Neural crest cell (in vitro differentiated cells): ENCODE measurements at regions not wholly inside any gene's neighbourhood (a gene's known extent, or its start where the extent isn't known, plus 50 kb on each side); places are given as distances from the start of the nearest gene placed in this dataset.
A peak's percentile ranks its signal among the peaks of the same experiment; 100 is the strongest.

Experiments used
- DNase-seq: peaks from one replicate; pipeline ENCODE4 v3.0.0; 2021; ENCODE audit warnings: low read depth, mixed read lengths, low spot score
- H3K27ac Mint-ChIP-seq: one replicate; pipeline ENCODE4 v1.8.0; 2021; ENCODE audit warnings: mild to moderate bottlenecking, mixed read lengths; ENCODE audit not compliant: unreplicated experiment
- H3K27me3 Mint-ChIP-seq: 2 replicates; pipeline ENCODE4 v1.8.0; 2021; ENCODE audit warnings: low read depth, mild to moderate bottlenecking, mixed read lengths
- H3K36me3 Mint-ChIP-seq: 2 replicates; pipeline ENCODE4 v1.8.0; 2021; ENCODE audit warnings: low read depth, mild to moderate bottlenecking, mixed read lengths
- H3K4me1 Mint-ChIP-seq: 2 replicates; pipeline ENCODE4 v1.8.0; 2021; ENCODE audit warnings: mixed read lengths
- H3K4me3 Mint-ChIP-seq: one replicate; pipeline ENCODE4 v1.8.0; 2021; ENCODE audit warnings: mild to moderate bottlenecking, mixed read lengths
- H3K9me3 Mint-ChIP-seq: 2 replicates; pipeline ENCODE4 v1.8.0; 2021; ENCODE audit warnings: mixed read lengths
- TF ChIP-seq, protein P1 (sequence below): fragments of 200-600 bp; sonication (generic); conservative IDR thresholded peaks from 2 replicates; pipeline ENCODE4 v1.5.0; 2021; ENCODE audit warnings: antibody characterized with exemption, mild to moderate bottlenecking

- Mint-ChIP-seq H3K9me3 (peaks cover 9% of the 10 kb centered on the region), H3K36me3 (no peaks in the 10 kb centered on the region), H3K4me1 (no peaks in the 10 kb centered on the region), H3K27me3 (no peaks in the 10 kb centered on the region), H3K4me3 (no peak overlapping the region), H3K27ac (peak overlapping the region; percentile 22)
- DNase-seq: no peak
- TF ChIP-seq, protein P1, sequence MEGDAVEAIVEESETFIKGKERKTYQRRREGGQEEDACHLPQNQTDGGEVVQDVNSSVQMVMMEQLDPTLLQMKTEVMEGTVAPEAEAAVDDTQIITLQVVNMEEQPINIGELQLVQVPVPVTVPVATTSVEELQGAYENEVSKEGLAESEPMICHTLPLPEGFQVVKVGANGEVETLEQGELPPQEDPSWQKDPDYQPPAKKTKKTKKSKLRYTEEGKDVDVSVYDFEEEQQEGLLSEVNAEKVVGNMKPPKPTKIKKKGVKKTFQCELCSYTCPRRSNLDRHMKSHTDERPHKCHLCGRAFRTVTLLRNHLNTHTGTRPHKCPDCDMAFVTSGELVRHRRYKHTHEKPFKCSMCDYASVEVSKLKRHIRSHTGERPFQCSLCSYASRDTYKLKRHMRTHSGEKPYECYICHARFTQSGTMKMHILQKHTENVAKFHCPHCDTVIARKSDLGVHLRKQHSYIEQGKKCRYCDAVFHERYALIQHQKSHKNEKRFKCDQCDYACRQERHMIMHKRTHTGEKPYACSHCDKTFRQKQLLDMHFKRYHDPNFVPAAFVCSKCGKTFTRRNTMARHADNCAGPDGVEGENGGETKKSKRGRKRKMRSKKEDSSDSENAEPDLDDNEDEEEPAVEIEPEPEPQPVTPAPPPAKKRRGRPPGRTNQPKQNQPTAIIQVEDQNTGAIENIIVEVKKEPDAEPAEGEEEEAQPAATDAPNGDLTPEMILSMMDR: no peak
These were observed 173.6 kb upstream of the LNX1 start for GRCh38 chr4:53764761-53765490.

DNA sequence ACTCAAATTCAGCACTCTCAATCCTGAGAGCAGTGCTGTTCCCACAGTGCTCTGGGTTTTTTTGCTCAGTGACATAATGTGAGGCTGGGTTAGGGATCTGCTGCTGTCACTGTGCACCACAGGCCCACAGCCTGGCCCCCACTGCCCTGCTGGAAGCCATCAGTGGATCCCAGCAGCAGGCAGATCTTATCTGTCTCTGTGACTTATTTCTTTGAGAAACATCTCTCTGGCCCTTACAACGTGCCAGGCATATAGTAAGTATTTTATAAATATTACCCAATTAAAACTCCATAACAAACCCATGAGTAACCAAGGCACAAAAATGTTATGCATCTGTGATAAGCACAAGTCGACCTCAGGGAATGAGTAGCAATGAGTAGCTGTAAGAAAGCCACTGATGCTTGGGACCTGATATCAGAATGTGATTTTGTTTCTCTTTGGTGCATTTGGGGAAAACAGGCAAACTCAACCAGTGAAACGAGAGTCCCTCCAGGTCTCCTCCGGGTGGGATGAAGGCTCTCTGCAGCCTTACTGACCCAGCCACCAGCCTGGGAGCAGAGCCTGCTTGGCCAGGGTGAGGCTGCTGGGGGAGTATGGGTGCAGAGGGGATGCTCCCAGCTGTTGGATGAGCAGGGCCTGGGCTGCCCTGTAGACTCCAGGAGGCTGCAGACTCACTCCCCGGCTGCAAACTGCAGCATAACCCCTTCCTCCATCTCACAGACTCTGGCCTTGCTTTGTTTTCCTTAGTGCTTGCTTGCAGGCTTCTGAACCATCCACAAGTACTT is 172.7 kb upstream of the LNX1 start:
- Mint-ChIP-seq H3K27ac (peak overlapping the region; percentile 22), H3K4me3 (no peak overlapping the region), H3K4me1 (no peaks in the 10 kb centered on the region), H3K9me3 (peaks cover 10% of the 10 kb centered on the region), H3K27me3 (no peaks in the 10 kb centered on the region), H3K36me3 (no peaks in the 10 kb centered on the region)
- DNase-seq: no peak
- TF ChIP-seq, protein P1: no peak

- H3K36me3 Mint-ChIP-seq: no peaks in the 10 kb centered on the region
- no peak overlapping the region for H3K4me3 Mint-ChIP-seq
- no peaks in the 10 kb centered on the region for H3K27me3 Mint-ChIP-seq
- DNase-seq: no peak
- TF ChIP-seq, protein P1: no peak
- no peak overlapping the region for H3K27ac Mint-ChIP-seq
- no peaks in the 10 kb centered on the region for H3K4me1 Mint-ChIP-seq
- H3K9me3 Mint-ChIP-seq: peaks cover 8% of the 10 kb centered on the region
These were observed 164.4 kb upstream of the LNX1 start for GRCh38 chr4:53755656-53756055.

GRCh38 chr4:53752124-53752523 is 160.8 kb upstream of the LNX1 start:
- no peak for DNase-seq
- H3K9me3 Mint-ChIP-seq: peaks cover 5% of the 10 kb centered on the region
- H3K4me3 Mint-ChIP-seq: no peak overlapping the region
- H3K4me1 Mint-ChIP-seq: no peaks in the 10 kb centered on the region
- H3K27ac Mint-ChIP-seq: no peak overlapping the region
- no peaks in the 10 kb centered on the region for H3K27me3 Mint-ChIP-seq
- TF ChIP-seq, protein P1: no peak
- H3K36me3 Mint-ChIP-seq: no peaks in the 10 kb centered on the region

- Mint-ChIP-seq H3K4me3 (no peak overlapping the region), H3K27ac (no peak overlapping the region), H3K27me3 (peaks cover 8% of the 10 kb centered on the region), H3K36me3 (no peaks in the 10 kb centered on the region), H3K4me1 (no peaks in the 10 kb centered on the region), H3K9me3 (no peaks in the 10 kb centered on the region)
- DNase-seq: no peak
- TF ChIP-seq, protein P1: no peak
These were observed 157.1 kb upstream of the LNX1 start for GRCh38 chr4:53748328-53748772.
